Activated naive CD8-positive, alpha-beta T cell treated with anti-CD3 and anti-CD28 coated beads, Interleukin-2, amount 10 ng/mL, durations not matched to agents 7 days and 5 days (primary cell): ENCODE measurements at regions not wholly inside any gene's neighbourhood (a gene's known extent, or its start where the extent isn't known, plus 50 kb on each side); places are given as distances from the start of the nearest gene placed in this dataset.

Experiments
- ATAC-seq: fragments of 150-1000 bp; cut with Tn5 transposase; one replicate; pipeline ENCODE4 v1.10.0; 2021; ENCODE audit warnings: low read depth, moderate library complexity
- POLR2A ChIA-PET: fragments of 350-600 bp; sonication (Branson Sonifier 250); formaldehyde crosslinking; loops from one replicate; lab custom pipeline; 2021; ENCODE audit warnings: antibody characterized with exemption; lab: Charles Lee
- DNase-seq: peaks from one replicate; pipeline ENCODE4 v3.0.0; 2021
- H3K27ac Mint-ChIP-seq: one replicate; pipeline ENCODE4 v1.8.0; 2022; ENCODE audit warnings: mild to moderate bottlenecking, mixed read lengths
- H3K27me3 Mint-ChIP-seq: one replicate; pipeline ENCODE4 v1.8.0; 2022; ENCODE audit warnings: mild to moderate bottlenecking, moderate library complexity, mixed read lengths
- H3K36me3 Mint-ChIP-seq: one replicate; pipeline ENCODE4 v1.8.0; 2021; ENCODE audit warnings: mild to moderate bottlenecking, mixed read lengths
- H3K4me1 Mint-ChIP-seq: one replicate; pipeline ENCODE4 v1.8.0; 2021; ENCODE audit warnings: mixed read lengths
- H3K4me3 Mint-ChIP-seq: one replicate; pipeline ENCODE4 v1.8.0; 2022; ENCODE audit warnings: mild to moderate bottlenecking, moderate library complexity, mixed read lengths
- H3K9me3 Mint-ChIP-seq: one replicate; pipeline ENCODE4 v1.8.0; 2021; ENCODE audit warnings: mixed read lengths

DNA sequence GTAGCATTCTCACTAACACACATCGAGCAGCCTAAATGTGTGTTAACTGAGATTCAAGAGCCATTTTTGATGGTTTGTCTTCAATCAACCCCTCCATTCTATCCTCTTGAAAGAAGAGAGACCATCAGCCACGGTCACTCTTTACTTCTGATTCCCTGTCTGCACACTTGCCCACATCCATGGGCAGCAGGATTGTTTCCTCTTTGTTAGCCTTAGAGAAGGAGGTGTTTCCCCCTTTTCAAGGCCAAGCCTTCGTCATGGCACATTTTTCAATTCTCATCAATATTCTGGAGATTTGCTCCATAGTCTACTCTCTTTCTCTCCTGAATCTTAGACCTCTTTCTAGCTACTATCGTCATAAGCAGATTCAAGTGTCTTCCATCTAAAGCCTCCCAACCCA is 522.4 kb upstream of the NAALADL2 start:
- H3K4me1 Mint-ChIP-seq: no peaks in the 10 kb centered on the region
- POLR2A ChIA-PET: no interaction called here
- no peaks in the 10 kb centered on the region for H3K27me3 Mint-ChIP-seq
- no peaks in the 10 kb centered on the region for H3K36me3 Mint-ChIP-seq
- H3K27ac Mint-ChIP-seq: no peak overlapping the region
- H3K4me3 Mint-ChIP-seq: no peak overlapping the region
- ATAC-seq (no peak), DNase-seq (no peak)
- no peaks in the 10 kb centered on the region for H3K9me3 Mint-ChIP-seq

DNA sequence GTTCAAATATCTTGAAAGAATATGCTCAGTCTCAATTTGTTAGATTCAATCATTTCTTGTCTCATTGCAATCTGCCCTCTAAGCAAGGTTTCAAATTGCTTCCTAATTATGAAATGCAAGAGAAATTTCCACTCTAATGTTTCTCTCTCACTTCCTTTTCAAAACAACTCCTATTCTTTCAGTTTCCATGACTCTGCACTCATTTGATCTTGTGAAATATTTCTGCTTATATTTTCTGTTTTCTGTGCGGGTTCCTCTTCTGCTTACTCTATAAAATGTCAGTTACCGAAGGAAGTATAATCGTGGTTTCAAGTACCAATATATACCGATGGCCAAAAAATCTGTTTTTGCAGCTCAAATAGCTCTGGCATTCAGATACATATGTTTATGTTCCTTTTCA is 521.9 kb upstream of the NAALADL2 start:
- DNase-seq (no peak), ATAC-seq (no peak)
- no peaks in the 10 kb centered on the region for H3K4me1 Mint-ChIP-seq
- H3K9me3 Mint-ChIP-seq: no peaks in the 10 kb centered on the region
- POLR2A ChIA-PET: no interaction called here
- no peak overlapping the region for H3K27ac Mint-ChIP-seq
- H3K4me3 Mint-ChIP-seq: no peak overlapping the region
- no peaks in the 10 kb centered on the region for H3K27me3 Mint-ChIP-seq
- H3K36me3 Mint-ChIP-seq: no peaks in the 10 kb centered on the region

DNA sequence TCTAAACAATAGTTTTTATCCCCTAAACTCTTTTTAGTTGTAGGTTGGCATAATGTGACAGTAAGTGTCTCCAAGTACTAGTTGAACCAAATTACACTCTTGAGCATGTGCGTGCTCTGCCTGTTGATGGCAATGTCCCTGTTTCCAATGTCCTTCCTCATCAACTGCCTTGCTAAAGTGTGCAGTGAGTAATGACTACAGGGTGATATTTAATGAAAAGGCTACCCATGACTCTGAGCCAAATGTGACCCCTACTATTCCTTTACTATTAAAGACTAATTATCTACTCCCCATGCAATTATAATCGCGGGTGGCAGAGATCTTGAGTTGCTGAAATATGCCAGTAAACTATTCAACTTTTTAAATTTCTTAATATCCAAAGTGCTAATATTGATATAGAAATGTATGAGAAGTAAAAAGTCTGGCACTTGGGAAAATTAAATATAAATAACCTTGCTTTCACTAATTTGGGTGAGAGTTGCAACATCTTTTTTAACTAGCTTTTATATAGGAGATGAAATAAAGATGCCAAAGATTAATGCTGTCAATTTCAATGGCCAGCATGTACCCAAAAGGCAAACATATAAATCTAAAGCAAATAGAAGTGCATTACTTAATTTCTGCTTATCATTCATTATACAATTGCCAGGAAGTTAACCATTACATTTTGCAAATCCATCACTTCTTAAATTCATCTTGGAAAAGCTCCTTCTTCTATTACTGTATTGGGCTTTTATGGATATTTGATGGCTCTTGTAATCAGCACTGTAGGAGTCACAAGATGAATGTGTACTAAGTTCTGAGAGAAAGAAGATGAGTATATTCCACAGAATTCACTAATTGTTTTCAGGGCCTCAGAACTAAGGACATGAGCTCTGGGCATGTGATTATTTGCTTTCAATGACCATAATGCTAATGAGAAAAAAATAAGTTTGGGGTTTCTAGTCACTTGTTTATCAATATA is 518.2 kb upstream of the NAALADL2 start:
- Mint-ChIP-seq H3K4me1 (no peaks in the 10 kb centered on the region), H3K27ac (no peak overlapping the region), H3K36me3 (no peaks in the 10 kb centered on the region), H3K9me3 (no peaks in the 10 kb centered on the region), H3K4me3 (no peak overlapping the region), H3K27me3 (no peaks in the 10 kb centered on the region)
- POLR2A ChIA-PET: no interaction called here
- no peak for DNase-seq
- ATAC-seq: no peak

DNA sequence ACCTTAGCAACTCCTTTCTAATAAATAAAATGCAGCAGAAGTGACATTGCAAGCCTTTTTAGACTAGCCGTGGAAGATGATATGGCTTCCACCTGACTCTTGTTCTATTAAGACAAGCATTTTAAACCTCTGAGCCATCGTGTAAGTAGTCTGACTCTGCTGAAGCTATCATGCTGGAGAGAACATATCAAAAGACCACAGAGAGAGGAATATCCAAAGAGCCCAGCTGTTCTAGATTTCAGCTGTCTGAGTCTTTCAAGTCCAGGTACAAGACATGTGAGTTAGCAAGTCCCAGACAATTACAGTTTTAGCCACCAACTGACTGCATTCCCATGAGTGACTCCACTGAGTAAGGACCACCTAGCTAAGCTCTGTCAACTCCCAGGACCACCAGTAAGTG is 517.0 kb upstream of the NAALADL2 start:
- Mint-ChIP-seq H3K27me3 (no peaks in the 10 kb centered on the region), H3K9me3 (no peaks in the 10 kb centered on the region), H3K27ac (no peak overlapping the region), H3K4me1 (no peaks in the 10 kb centered on the region), H3K36me3 (no peaks in the 10 kb centered on the region), H3K4me3 (no peak overlapping the region)
- ATAC-seq: no peak
- POLR2A ChIA-PET: no interaction called here
- no peak for DNase-seq

DNA sequence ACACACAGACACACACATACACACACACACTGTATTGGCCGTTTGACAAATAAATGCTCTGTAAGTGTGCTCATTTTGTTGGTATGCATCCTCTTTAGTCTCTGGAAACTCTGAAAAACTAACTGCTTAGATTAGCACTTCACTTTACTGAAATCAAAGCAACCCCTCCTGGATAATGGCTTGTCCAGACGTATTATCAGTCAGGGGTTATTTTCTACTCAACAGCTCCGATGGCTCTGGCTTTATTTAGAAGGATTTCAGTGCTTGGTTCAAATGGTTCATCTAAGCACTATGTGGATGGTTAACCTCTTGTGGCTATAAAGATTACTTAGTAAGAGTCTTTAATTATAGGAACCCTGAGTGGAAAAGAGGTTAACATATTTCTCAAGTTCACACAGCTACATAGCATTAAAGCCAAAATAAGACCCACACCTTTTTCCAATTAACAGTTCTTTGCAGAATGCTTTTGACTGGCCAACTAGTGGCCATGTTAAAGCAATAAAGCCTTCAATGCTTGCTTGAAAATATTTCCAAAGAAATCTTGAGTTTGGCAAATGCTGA is 516.1 kb upstream of the NAALADL2 start:
- Mint-ChIP-seq H3K9me3 (no peaks in the 10 kb centered on the region), H3K27ac (no peak overlapping the region), H3K4me3 (no peak overlapping the region), H3K27me3 (no peaks in the 10 kb centered on the region), H3K4me1 (no peaks in the 10 kb centered on the region), H3K36me3 (no peaks in the 10 kb centered on the region)
- no peak for DNase-seq
- POLR2A ChIA-PET: no interaction called here
- ATAC-seq: no peak

DNA sequence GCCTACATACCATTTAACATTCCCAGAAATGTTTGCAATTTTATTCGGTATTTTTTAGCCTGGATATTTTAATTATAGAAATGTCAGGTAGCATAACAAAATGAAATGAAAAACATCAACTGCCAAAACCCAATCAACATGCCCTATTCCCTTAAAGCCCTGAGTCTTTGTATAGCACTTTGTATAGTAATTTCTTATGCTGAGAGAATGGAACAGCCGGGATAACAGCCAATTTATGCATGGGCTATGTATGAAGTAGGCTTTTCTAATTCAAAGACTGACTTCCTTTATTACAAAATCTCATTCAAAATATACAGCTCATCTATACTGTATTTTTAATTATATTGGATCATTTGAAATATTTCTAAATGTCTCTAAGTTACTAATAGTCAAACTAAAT is 513.0 kb upstream of the NAALADL2 start:
- Mint-ChIP-seq H3K4me1 (no peaks in the 10 kb centered on the region), H3K27ac (no peak overlapping the region), H3K9me3 (no peaks in the 10 kb centered on the region), H3K36me3 (no peaks in the 10 kb centered on the region), H3K4me3 (no peak overlapping the region), H3K27me3 (no peaks in the 10 kb centered on the region)
- DNase-seq (no peak), ATAC-seq (no peak)
- POLR2A ChIA-PET: no interaction called here

DNA sequence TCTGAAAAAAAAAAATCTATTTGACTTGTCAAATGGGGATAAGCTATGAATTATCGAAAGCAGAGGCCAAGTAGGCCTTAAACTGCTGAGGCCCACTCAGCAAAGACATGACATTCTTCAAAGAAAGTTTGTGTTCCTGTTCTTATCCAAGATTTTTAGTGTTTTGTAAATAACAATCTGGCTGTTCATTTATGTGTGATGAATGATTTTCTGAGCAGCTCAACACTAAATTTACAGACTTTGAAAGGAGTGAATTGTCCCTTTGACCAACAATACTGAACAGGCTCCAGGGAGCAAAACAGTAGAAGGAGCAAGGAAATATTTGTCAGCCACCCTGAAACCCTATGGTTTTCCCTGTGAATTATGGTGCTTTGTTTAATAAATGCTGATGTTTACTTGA is 512.6 kb upstream of the NAALADL2 start:
- H3K36me3 Mint-ChIP-seq: no peaks in the 10 kb centered on the region
- DNase-seq (no peak), ATAC-seq (no peak)
- no peaks in the 10 kb centered on the region for H3K4me1 Mint-ChIP-seq
- H3K27ac Mint-ChIP-seq: no peak overlapping the region
- POLR2A ChIA-PET: no interaction called here
- no peak overlapping the region for H3K4me3 Mint-ChIP-seq
- no peaks in the 10 kb centered on the region for H3K9me3 Mint-ChIP-seq
- H3K27me3 Mint-ChIP-seq: no peaks in the 10 kb centered on the region

DNA sequence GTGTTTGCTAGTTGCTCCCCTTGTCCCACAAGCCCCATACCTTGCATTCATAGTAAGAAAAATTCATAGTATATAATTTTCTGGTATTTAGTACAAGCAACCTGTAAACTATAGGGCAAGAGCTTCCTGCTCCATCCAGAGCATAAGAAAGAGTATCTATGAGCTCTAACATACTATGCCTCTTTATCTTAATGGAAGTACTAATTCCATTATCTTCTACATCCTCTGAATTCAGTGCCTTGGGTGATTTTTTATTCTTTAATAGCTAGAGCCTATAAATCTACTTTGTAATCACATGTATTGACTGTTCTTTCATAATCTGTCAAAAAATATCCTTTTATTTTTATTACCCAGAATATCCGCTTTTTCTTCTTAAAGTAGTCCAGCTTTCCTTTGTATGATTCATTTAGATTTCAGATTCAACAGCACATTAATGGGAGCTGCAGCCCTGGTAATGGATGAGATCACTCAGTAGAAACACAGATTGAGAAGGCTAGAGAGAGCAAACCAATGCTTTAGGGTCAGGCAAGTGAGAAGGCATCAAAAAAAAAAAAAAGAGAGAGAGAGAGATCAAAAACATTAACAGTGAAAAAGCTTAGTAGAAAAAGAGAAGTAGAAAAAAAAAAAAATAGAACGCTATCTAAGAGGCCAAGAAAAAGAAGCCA is 511.5 kb upstream of the NAALADL2 start:
- POLR2A ChIA-PET: no interaction called here

DNA sequence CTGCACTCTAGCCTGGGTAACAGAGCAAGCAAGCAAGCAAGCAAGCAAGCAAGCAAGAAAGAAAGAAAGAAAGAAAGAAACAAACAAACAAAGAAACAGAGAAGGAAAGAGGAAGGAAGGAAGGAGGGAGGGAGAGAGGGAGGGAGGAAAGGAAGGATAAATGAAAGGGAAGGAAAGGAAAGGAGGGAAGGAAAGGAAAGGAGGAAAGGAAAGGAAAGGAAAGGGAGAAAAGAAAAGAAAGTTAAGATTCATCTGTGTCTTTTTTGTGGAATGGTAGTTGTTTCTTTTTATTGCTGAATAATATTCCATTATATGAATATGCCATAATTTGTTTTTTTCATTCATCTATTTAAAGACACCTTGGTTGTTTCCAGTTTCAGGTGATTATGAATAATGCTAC is 506.9 kb upstream of the NAALADL2 start:
- Mint-ChIP-seq H3K36me3 (no peaks in the 10 kb centered on the region), H3K4me1 (no peaks in the 10 kb centered on the region), H3K9me3 (no peaks in the 10 kb centered on the region), H3K4me3 (no peak overlapping the region), H3K27ac (no peak overlapping the region), H3K27me3 (no peaks in the 10 kb centered on the region)
- POLR2A ChIA-PET: no interaction called here
- ATAC-seq (no peak), DNase-seq (no peak)

More for the DNA sequence above, 511.5 kb upstream of the NAALADL2 start:
- ATAC-seq (no peak), DNase-seq (no peak)
- Mint-ChIP-seq H3K27ac (no peak overlapping the region), H3K36me3 (no peaks in the 10 kb centered on the region), H3K4me3 (no peak overlapping the region), H3K4me1 (no peaks in the 10 kb centered on the region), H3K9me3 (no peaks in the 10 kb centered on the region), H3K27me3 (no peaks in the 10 kb centered on the region)

DNA sequence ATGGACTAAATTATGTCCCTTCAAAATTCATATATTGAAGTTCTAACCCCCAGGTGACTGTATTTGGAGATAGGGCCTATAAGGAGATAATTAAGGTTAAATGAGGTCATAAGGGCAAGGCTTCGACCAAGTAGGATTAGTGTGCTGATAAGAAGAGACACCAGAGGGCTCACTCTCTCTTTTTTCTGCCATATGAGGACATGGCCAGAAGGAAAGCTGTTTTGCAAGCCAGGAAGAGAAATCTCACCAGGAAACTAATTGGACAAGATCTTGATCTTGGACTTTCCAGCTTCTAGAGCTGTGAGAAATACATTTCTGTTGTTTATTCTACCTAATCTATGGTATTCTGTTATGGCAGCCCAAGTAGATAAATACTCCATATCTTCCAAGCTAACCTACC is 503.6 kb upstream of the NAALADL2 start:
- DNase-seq (no peak), ATAC-seq (no peak)
- no peaks in the 10 kb centered on the region for H3K9me3 Mint-ChIP-seq
- POLR2A ChIA-PET: no interaction called here
- H3K27ac Mint-ChIP-seq: no peak overlapping the region
- H3K36me3 Mint-ChIP-seq: no peaks in the 10 kb centered on the region
- no peak overlapping the region for H3K4me3 Mint-ChIP-seq
- H3K4me1 Mint-ChIP-seq: no peaks in the 10 kb centered on the region
- no peaks in the 10 kb centered on the region for H3K27me3 Mint-ChIP-seq

DNA sequence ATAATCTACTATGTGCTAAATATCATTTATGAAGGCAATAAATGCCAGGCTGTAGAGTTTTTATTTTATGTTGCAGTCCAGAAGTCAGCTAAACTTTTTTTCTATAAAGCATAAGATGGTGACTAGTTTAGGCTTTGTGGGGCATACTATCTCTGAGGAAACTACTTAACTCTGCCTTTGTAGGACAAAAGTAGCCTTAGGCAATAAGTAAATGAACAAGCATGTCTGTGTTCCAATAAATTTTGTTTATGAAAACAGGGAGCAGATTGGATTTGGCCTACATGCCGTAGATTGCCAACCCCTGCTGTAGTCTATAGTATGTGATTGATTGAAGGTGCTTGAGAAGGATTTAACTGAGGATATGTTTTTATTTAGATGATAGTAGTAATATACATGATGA is 502.5 kb upstream of the NAALADL2 start:
- no peaks in the 10 kb centered on the region for H3K9me3 Mint-ChIP-seq
- H3K4me3 Mint-ChIP-seq: no peak overlapping the region
- H3K36me3 Mint-ChIP-seq: no peaks in the 10 kb centered on the region
- DNase-seq (no peak), ATAC-seq (no peak)
- H3K4me1 Mint-ChIP-seq: no peaks in the 10 kb centered on the region
- POLR2A ChIA-PET: no interaction called here
- H3K27ac Mint-ChIP-seq: no peak overlapping the region
- no peaks in the 10 kb centered on the region for H3K27me3 Mint-ChIP-seq

DNA sequence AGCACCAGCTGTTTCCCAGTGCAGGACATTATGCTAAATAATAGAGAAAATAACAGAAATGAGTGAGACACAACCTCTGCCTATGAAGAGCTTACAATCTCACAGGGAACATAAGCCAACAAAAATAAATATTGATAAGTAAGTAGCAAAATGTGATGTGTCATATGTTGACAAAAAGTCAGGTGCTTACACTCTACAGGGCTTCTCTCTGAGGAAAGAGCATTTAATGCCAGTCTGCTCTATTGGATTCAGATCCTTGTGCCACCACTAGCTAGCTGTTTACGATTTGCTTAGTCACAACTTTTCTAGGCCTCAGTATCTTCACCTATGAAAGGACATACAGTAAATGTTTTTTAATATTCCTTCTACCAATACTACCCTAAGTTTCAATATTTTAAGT is 500.9 kb upstream of the NAALADL2 start:
- no peaks in the 10 kb centered on the region for H3K36me3 Mint-ChIP-seq
- POLR2A ChIA-PET: no interaction called here
- H3K27ac Mint-ChIP-seq: no peak overlapping the region
- no peaks in the 10 kb centered on the region for H3K4me1 Mint-ChIP-seq
- no peak for ATAC-seq
- no peaks in the 10 kb centered on the region for H3K9me3 Mint-ChIP-seq
- no peak for DNase-seq
- H3K4me3 Mint-ChIP-seq: no peak overlapping the region
- no peaks in the 10 kb centered on the region for H3K27me3 Mint-ChIP-seq

DNA sequence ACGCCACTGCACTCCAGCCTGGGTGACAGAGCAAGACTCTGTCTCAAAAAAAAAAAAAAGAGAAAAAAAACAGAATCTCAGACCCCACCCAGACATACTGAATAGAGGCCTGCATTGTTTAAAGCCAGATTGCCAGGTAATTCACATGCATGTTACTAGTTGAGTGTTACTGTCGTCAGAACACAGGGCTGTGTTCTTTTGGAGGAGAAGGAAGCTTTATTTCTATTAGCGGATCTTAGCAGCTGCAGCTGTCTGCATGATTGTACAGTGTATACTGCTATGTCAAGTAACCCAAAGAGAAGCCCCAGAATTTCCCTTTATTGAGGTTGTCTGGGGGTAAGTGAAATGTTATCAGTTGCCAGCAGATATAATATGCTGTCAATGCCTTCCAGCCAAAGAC is 496.6 kb upstream of the NAALADL2 start:
- ATAC-seq (no peak), DNase-seq (no peak)
- H3K36me3 Mint-ChIP-seq: no peaks in the 10 kb centered on the region
- H3K27ac Mint-ChIP-seq: no peak overlapping the region
- H3K27me3 Mint-ChIP-seq: no peaks in the 10 kb centered on the region
- no peaks in the 10 kb centered on the region for H3K9me3 Mint-ChIP-seq
- H3K4me3 Mint-ChIP-seq: no peak overlapping the region
- H3K4me1 Mint-ChIP-seq: no peaks in the 10 kb centered on the region
- POLR2A ChIA-PET: no interaction called here

DNA sequence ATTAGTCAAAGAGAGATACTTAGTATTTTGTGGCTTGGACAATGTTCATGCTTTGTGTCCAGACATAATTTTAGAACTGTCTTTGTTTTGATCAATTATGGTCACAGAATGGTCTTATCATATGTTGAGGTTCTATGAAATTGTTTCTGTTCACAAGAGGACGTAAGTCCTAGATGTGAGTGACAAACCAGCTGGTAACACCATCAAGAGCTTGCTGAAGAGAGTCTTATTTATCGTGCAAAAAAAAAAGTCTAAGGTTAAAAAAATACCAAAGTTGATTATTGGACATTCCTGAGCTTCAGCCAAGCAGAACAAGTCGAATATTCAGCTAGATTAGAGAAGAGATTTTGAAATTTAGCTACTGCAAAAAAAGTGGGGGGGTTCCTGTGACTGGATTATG is 495.9 kb upstream of the NAALADL2 start:
- Mint-ChIP-seq H3K9me3 (no peaks in the 10 kb centered on the region), H3K36me3 (no peaks in the 10 kb centered on the region), H3K27ac (no peak overlapping the region), H3K4me1 (no peaks in the 10 kb centered on the region), H3K4me3 (no peak overlapping the region), H3K27me3 (no peaks in the 10 kb centered on the region)
- ATAC-seq (no peak), DNase-seq (no peak)
- POLR2A ChIA-PET: no interaction called here
